ENCODE measurements at regions not wholly inside any gene's neighbourhood (a gene's known extent, or its start where the extent isn't known, plus 50 kb on each side); places are given as distances from the start of the nearest gene placed in this dataset.
"Not testable (repeated sequence)": the region's sequence is repeated elsewhere in the genome, so short reads cannot be mapped to it uniquely, and the experiment has no call there.

DNA sequence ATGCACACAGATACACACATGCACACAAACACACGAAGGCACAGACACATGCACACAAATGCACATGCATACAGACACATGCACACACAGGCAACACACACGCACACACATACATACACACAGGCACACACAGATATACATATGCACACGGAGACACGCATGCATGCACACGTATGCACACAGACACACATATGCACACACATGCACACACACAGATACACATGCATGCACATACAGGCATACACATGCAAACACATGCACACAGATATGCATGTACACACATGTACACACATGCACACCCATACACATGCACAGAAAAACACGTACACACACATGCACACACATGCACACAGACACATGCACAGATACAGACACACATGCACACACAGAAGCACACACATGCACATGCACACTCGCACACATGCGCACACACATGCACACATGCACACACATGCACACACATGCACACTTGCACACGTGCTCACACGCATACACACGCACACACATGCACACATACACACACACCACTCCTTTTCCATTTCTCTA is 70.8 kb upstream of the ALDH3B2 start:
- TF ChIP-seq, protein P1, sequence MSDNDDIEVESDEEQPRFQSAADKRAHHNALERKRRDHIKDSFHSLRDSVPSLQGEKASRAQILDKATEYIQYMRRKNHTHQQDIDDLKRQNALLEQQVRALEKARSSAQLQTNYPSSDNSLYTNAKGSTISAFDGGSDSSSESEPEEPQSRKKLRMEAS (IDR thresholded peaks at IDR 0.05; ENCODE audit: insufficient read depth, insufficient read length) = no peak
- TF ChIP-seq GATA2 (IDR thresholded peaks at IDR 0.05; ENCODE audit: insufficient read depth, insufficient read length, low read depth, low read length) = no peak
- TF ChIP-seq CTCF (IDR thresholded peaks at IDR 0.05; ENCODE audit: extremely low read depth in 1 of 2, insufficient read depth in 1 of 2, low read depth in 1 of 2, low read length in 2 of 2) = no peak
- TF ChIP-seq FOS (IDR thresholded peaks at IDR 0.05; ENCODE audit: borderline replicate concordance, insufficient read depth, low read length) = no peak
- TF ChIP-seq EZH2 (IDR thresholded peaks at IDR 0.05; ENCODE audit: borderline replicate concordance, low read depth, low read length, severe bottlenecking) = no peak
- no peak for TF ChIP-seq POLR2A (IDR thresholded peaks at IDR 0.05; ENCODE audit: low read depth, low read length)
- TF ChIP-seq JUN (IDR thresholded peaks at IDR 0.05; ENCODE audit: borderline replicate concordance, insufficient read depth, insufficient read length, low read depth) = no peak
- TF ChIP-seq POLR2AphosphoS5 (IDR thresholded peaks at IDR 0.05; ENCODE audit: insufficient read depth, low read depth, low read length) = no peak
- no peak for TF ChIP-seq MYC (IDR thresholded peaks at IDR 0.05; ENCODE audit: low read depth, low read length)
- no peak overlapping the region for H3K4me3 ChIP-seq (replicated peaks in 1 of 3; ENCODE audit: insufficient read depth in 1 of 3, low read depth in 1 of 3, low read length in 3 of 3)
- no peaks in the 10 kb centered on the region for H3K4me1 ChIP-seq (ENCODE audit: control insufficient read depth, extremely low read depth, insufficient read depth, low read length)
- H3K27me3 ChIP-seq (ENCODE audit: control insufficient read depth in 2 of 2, insufficient read depth in 2 of 2, low read length in 2 of 2) = no peaks in the 10 kb centered on the region
- dilution Hi-C loops (cut with MboI; ENCODE audit: extremely low pct_ligation_motif_present, low sequenced_read_pairs) (no loop called here), intact Hi-C loops (cut with micrococcal nuclease) (no loop called here)
- CTCF ChIA-PET = no interaction called here
- no peak overlapping the region for H3K27ac ChIP-seq (ENCODE audit: insufficient read depth, low read depth, low read length)
- H2AFZ ChIP-seq (ENCODE audit: low read depth, low read length) = no peak overlapping the region
- FAIRE-seq = no peak
- BruUV-seq (replicated peaks) = no TSS peak
- H3K36me3 ChIP-seq (ENCODE audit: control insufficient read depth in 2 of 2, extremely low read depth in 1 of 2, insufficient read depth in 2 of 2, low read length in 2 of 2) = no peaks in the 10 kb centered on the region
- H3K9me1 ChIP-seq (replicated peaks; ENCODE audit: control insufficient read depth, extremely low read depth, insufficient read depth, low read length) = no peaks in the 10 kb centered on the region
- no peaks in the 10 kb centered on the region for H3K79me2 ChIP-seq (ENCODE audit: control insufficient read depth, insufficient read depth, low read length)
- no peak overlapping the region for H3K9ac ChIP-seq (replicated peaks; ENCODE audit: extremely low read depth, insufficient read depth, low read length)
- DNase-seq (ENCODE audit: low read depth, low spot score) = no peak
- H3K9me3 ChIP-seq (replicated peaks; ENCODE audit: control insufficient read depth, insufficient read depth, low read length) = no peaks in the 10 kb centered on the region
- no peaks in the 10 kb centered on the region for H4K20me1 ChIP-seq (replicated peaks; ENCODE audit: control insufficient read depth, extremely low read depth, insufficient read depth, low read length)
- no peak overlapping the region for H3K4me2 ChIP-seq (ENCODE audit: insufficient read depth, low read length)
- POLR2A ChIA-PET = no interaction called here

DNA sequence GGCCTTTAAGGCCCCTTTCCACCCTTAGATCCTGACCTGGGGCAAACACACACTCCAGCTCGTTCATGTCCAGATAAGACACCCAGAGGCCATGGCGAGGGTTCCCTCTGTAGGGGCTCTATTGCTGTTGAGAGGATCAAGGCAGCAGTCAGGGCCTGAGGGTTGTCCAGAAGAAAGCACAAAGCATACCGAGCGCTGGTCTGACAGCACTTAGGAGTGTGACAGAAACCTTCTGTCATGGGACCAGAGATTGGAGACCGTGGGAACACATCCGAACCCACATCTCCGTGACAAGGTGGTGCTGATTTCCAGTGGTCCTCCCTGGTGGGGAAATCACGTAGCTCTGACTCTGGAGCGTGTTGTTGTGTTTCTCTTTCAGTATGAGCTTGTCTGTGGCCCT is 69.8 kb upstream of the ALDH3B2 start:
- H3K9me3 ChIP-seq (replicated peaks; ENCODE audit: control insufficient read depth, insufficient read depth, low read length); H2AFZ ChIP-seq (ENCODE audit: low read depth, low read length); H3K27ac ChIP-seq (ENCODE audit: insufficient read depth, low read depth, low read length); CTCF ChIA-PET; H4K20me1 ChIP-seq (replicated peaks; ENCODE audit: control insufficient read depth, extremely low read depth, insufficient read depth, low read length); POLR2A ChIA-PET; H3K27me3 ChIP-seq (ENCODE audit: control insufficient read depth in 2 of 2, insufficient read depth in 2 of 2, low read length in 2 of 2); H3K79me2 ChIP-seq (ENCODE audit: control insufficient read depth, insufficient read depth, low read length); dilution Hi-C loops (cut with MboI; ENCODE audit: extremely low pct_ligation_motif_present, low sequenced_read_pairs); BruUV-seq (replicated peaks); H3K4me1 ChIP-seq (ENCODE audit: control insufficient read depth, extremely low read depth, insufficient read depth, low read length); H3K9me1 ChIP-seq (replicated peaks; ENCODE audit: control insufficient read depth, extremely low read depth, insufficient read depth, low read length); intact Hi-C loops (cut with micrococcal nuclease); H3K9ac ChIP-seq (replicated peaks; ENCODE audit: extremely low read depth, insufficient read depth, low read length); DNase-seq (ENCODE audit: low read depth, low spot score); H3K4me3 ChIP-seq (replicated peaks in 1 of 3; ENCODE audit: insufficient read depth in 1 of 3, low read depth in 1 of 3, low read length in 3 of 3); H3K4me2 ChIP-seq (ENCODE audit: insufficient read depth, low read length); H3K36me3 ChIP-seq (ENCODE audit: control insufficient read depth in 2 of 2, extremely low read depth in 1 of 2, insufficient read depth in 2 of 2, low read length in 2 of 2); FAIRE-seq: not testable (repeated sequence)

DNA sequence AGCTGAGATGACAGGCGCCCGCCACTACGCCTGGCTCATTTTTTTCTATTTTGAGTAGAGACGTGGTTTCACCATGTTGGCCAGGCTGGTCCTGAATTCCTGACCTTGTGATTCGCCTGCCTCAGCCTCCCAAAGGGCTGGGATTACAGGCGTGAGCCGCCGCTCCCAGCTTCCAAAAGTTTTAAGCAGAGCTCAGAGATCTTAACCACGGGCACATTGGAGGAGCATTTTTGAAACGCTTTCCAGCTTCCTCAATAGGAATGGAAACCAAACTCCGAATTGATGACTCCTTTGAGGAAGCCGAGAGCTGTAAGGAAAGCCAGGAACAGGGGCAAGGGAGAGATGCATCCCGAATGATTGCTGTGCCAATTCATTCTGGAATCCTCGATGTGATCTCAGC is 63.8 kb upstream of the ALDH3B2 start:
- H3K4me2 ChIP-seq (ENCODE audit: insufficient read depth, low read length); H3K27me3 ChIP-seq (ENCODE audit: control insufficient read depth in 2 of 2, insufficient read depth in 2 of 2, low read length in 2 of 2); H3K36me3 ChIP-seq (ENCODE audit: control insufficient read depth in 2 of 2, extremely low read depth in 1 of 2, insufficient read depth in 2 of 2, low read length in 2 of 2); H3K27ac ChIP-seq (ENCODE audit: insufficient read depth, low read depth, low read length); BruUV-seq (replicated peaks); H3K9ac ChIP-seq (replicated peaks; ENCODE audit: extremely low read depth, insufficient read depth, low read length); CTCF ChIA-PET; H3K4me3 ChIP-seq (replicated peaks in 1 of 3; ENCODE audit: insufficient read depth in 1 of 3, low read depth in 1 of 3, low read length in 3 of 3); H4K20me1 ChIP-seq (replicated peaks; ENCODE audit: control insufficient read depth, extremely low read depth, insufficient read depth, low read length); dilution Hi-C loops (cut with MboI; ENCODE audit: extremely low pct_ligation_motif_present, low sequenced_read_pairs); FAIRE-seq; H2AFZ ChIP-seq (ENCODE audit: low read depth, low read length); H3K79me2 ChIP-seq (ENCODE audit: control insufficient read depth, insufficient read depth, low read length); H3K9me3 ChIP-seq (replicated peaks; ENCODE audit: control insufficient read depth, insufficient read depth, low read length); intact Hi-C loops (cut with micrococcal nuclease); POLR2A ChIA-PET; DNase-seq (ENCODE audit: low read depth, low spot score); H3K9me1 ChIP-seq (replicated peaks; ENCODE audit: control insufficient read depth, extremely low read depth, insufficient read depth, low read length); H3K4me1 ChIP-seq (ENCODE audit: control insufficient read depth, extremely low read depth, insufficient read depth, low read length): not testable (repeated sequence)
